Astrocyte (in vitro differentiated cells and primary cell): ENCODE measurements at regions not wholly inside any gene's neighbourhood (a gene's known extent, or its start where the extent isn't known, plus 50 kb on each side); places are given as distances from the start of the nearest gene placed in this dataset.

Source experiments
- DNase-seq: peaks from one replicate; pipeline ENCODE4 v3.0.0-alpha.2; 2010; ENCODE audit warnings: low read depth
- FAIRE-seq: peaks from 2 replicates; lab custom pipeline; 2011; peaks lifted over from hg19 to GRCh38; lab: Jason Lieb, UNC
- H2AFZ ChIP-seq: 2 replicates; pipeline ENCODE4 v1.6.0; 2012; ENCODE audit warnings: low read depth, low read length, inconsistent platforms
- H3K27ac ChIP-seq: 2 replicates; pipeline ENCODE4 v1.5.1; 2011; ENCODE audit warnings: low read depth, low read length, inconsistent platforms
- H3K27me3 ChIP-seq: 2 replicates; pipeline ENCODE4 v1.6.0; 2011; ENCODE audit warnings: low read length, inconsistent platforms; ENCODE audit not compliant: insufficient read depth
- H3K36me3 ChIP-seq: 2 replicates; pipeline ENCODE4 v1.5.1; 2011; ENCODE audit warnings: low read length, inconsistent platforms; ENCODE audit not compliant: insufficient read depth
- H3K4me1 ChIP-seq: 2 replicates; pipeline ENCODE4 v1.5.1; 2011; ENCODE audit warnings: low read length, inconsistent platforms; ENCODE audit not compliant: insufficient read depth
- H3K4me2 ChIP-seq: 2 replicates; pipeline ENCODE4 v1.6.0; 2012; ENCODE audit warnings: low read length, inconsistent platforms
- H3K4me3 ChIP-seq: 2 replicates; pipeline ENCODE4 v1.5.1; 2011; ENCODE audit warnings: low read depth, mild to moderate bottlenecking, low read length, inconsistent platforms; ENCODE audit not compliant: insufficient read depth
- H3K79me2 ChIP-seq: 2 replicates; pipeline ENCODE4 v1.6.0; 2012; ENCODE audit warnings: mild to moderate bottlenecking, low read length, inconsistent platforms; ENCODE audit not compliant: insufficient read depth
- H3K9ac ChIP-seq: 2 replicates; pipeline ENCODE4 v1.6.0; 2012; ENCODE audit warnings: mild to moderate bottlenecking, low read length, inconsistent platforms
- H3K9me3 ChIP-seq: 2 replicates; pipeline ENCODE4 v1.5.1; 2012; ENCODE audit warnings: low read depth, mild to moderate bottlenecking, low read length, inconsistent platforms; ENCODE audit not compliant: insufficient read depth
- H4K20me1 ChIP-seq: 2 replicates; pipeline ENCODE4 v1.6.0; 2012; ENCODE audit warnings: low read length, inconsistent platforms; ENCODE audit not compliant: insufficient read depth
- H3K27ac Mint-ChIP-seq: one replicate; pipeline ENCODE4 v1.8.0; 2021; ENCODE audit warnings: mild to moderate bottlenecking, mixed read lengths; ENCODE audit not compliant: unreplicated experiment
- H3K27me3 Mint-ChIP-seq: one replicate; pipeline ENCODE4 v1.8.0; 2021; ENCODE audit warnings: low read depth, mixed read lengths; ENCODE audit not compliant: unreplicated experiment
- H3K36me3 Mint-ChIP-seq: one replicate; pipeline ENCODE4 v1.8.0; 2021; ENCODE audit warnings: low read depth, mixed read lengths; ENCODE audit not compliant: unreplicated experiment
- H3K4me1 Mint-ChIP-seq: one replicate; pipeline ENCODE4 v1.8.0; 2021; ENCODE audit warnings: low read depth, mixed read lengths; ENCODE audit not compliant: unreplicated experiment
- H3K4me3 Mint-ChIP-seq: one replicate; pipeline ENCODE4 v1.8.0; 2021; ENCODE audit warnings: mild to moderate bottlenecking, moderate library complexity, mixed read lengths; ENCODE audit not compliant: unreplicated experiment
- H3K9me3 Mint-ChIP-seq: one replicate; pipeline ENCODE4 v1.8.0; 2021; ENCODE audit warnings: mild to moderate bottlenecking, mixed read lengths; ENCODE audit not compliant: unreplicated experiment
- CTCF ChIP-seq: IDR thresholded peaks from 2 replicates; pipeline ENCODE4 v1.5.1; 2011; ENCODE audit warnings: low read depth, mild to moderate bottlenecking, inconsistent platforms, low read length, moderate library complexity; ENCODE audit not compliant: insufficient read depth
- EZH2 ChIP-seq: IDR thresholded peaks from 2 replicates; pipeline ENCODE4 v1.6.1; 2012; ENCODE audit warnings: mild to moderate bottlenecking, low read length, inconsistent platforms; ENCODE audit not compliant: insufficient read depth

- H3K36me3 ChIP-seq, result no peaks in the 10 kb centered on the region
- H3K4me3 Mint-ChIP-seq, result no peak overlapping the region
- no peak overlapping the region for H3K27ac Mint-ChIP-seq
- H3K27me3 ChIP-seq, result no peaks in the 10 kb centered on the region
- peaks cover 4% of the 10 kb centered on the region for H3K9me3 Mint-ChIP-seq
- no peaks in the 10 kb centered on the region for H3K4me1 ChIP-seq
- H3K9ac ChIP-seq, result no peak overlapping the region
- H3K9me3 ChIP-seq, result no peaks in the 10 kb centered on the region
- no peaks in the 10 kb centered on the region for H3K79me2 ChIP-seq
- no peak overlapping the region for H3K4me2 ChIP-seq
- H3K27me3 Mint-ChIP-seq, result no peaks in the 10 kb centered on the region
- no peaks in the 10 kb centered on the region for H4K20me1 ChIP-seq
- no peaks in the 10 kb centered on the region for H3K4me1 Mint-ChIP-seq
- no peak overlapping the region for H3K27ac ChIP-seq
- FAIRE-seq (no peak), DNase-seq (no peak)
- H3K36me3 Mint-ChIP-seq, result no peaks in the 10 kb centered on the region
- H2AFZ ChIP-seq, result no peak overlapping the region
- H3K4me3 ChIP-seq, result no peak overlapping the region
- TF ChIP-seq CTCF (no peak), EZH2 (no peak)
Measured at GRCh38 chr20:55586610-55587009, 418.7 kb downstream of the CBLN4 start.

- H3K27ac ChIP-seq, result no peak overlapping the region
- H3K4me1 Mint-ChIP-seq, result no peaks in the 10 kb centered on the region
- no peak overlapping the region for H3K4me3 ChIP-seq
- H3K27me3 Mint-ChIP-seq, result no peaks in the 10 kb centered on the region
- no peak for TF ChIP-seq CTCF
- TF ChIP-seq EZH2, result no peak
- H3K4me3 Mint-ChIP-seq, result no peak overlapping the region
- DNase-seq (no peak), FAIRE-seq (no peak)
- no peak overlapping the region for H3K4me2 ChIP-seq
- H4K20me1 ChIP-seq, result no peaks in the 10 kb centered on the region
- H3K27ac Mint-ChIP-seq, result no peak overlapping the region
- peaks cover 2% of the 10 kb centered on the region for H3K9me3 Mint-ChIP-seq
- H3K9me3 ChIP-seq, result no peaks in the 10 kb centered on the region
- H3K27me3 ChIP-seq, result no peaks in the 10 kb centered on the region
- H3K79me2 ChIP-seq, result no peaks in the 10 kb centered on the region
- no peaks in the 10 kb centered on the region for H3K36me3 ChIP-seq
- H3K9ac ChIP-seq, result no peak overlapping the region
- H3K4me1 ChIP-seq, result no peaks in the 10 kb centered on the region
- H3K36me3 Mint-ChIP-seq, result no peaks in the 10 kb centered on the region
- H2AFZ ChIP-seq, result no peak overlapping the region
Measured at GRCh38 chr20:55584964-55585363, 420.4 kb downstream of the CBLN4 start.

- no peaks in the 10 kb centered on the region for H3K4me1 ChIP-seq
- FAIRE-seq (no peak), DNase-seq (no peak)
- H3K4me3 Mint-ChIP-seq, result no peak overlapping the region
- TF ChIP-seq EZH2 (no peak), CTCF (no peak)
- no peak overlapping the region for H3K4me3 ChIP-seq
- H3K27ac Mint-ChIP-seq, result no peak overlapping the region
- no peaks in the 10 kb centered on the region for H3K36me3 Mint-ChIP-seq
- no peak overlapping the region for H3K27ac ChIP-seq
- H3K27me3 ChIP-seq, result no peaks in the 10 kb centered on the region
- no peak overlapping the region for H2AFZ ChIP-seq
- H4K20me1 ChIP-seq, result no peaks in the 10 kb centered on the region
- H3K9me3 Mint-ChIP-seq, result peaks cover 2% of the 10 kb centered on the region
- no peaks in the 10 kb centered on the region for H3K9me3 ChIP-seq
- H3K4me1 Mint-ChIP-seq, result no peaks in the 10 kb centered on the region
- no peaks in the 10 kb centered on the region for H3K27me3 Mint-ChIP-seq
- no peak overlapping the region for H3K9ac ChIP-seq
- no peaks in the 10 kb centered on the region for H3K36me3 ChIP-seq
- H3K79me2 ChIP-seq, result no peaks in the 10 kb centered on the region
- no peak overlapping the region for H3K4me2 ChIP-seq
Measured at GRCh38 chr20:55584307-55584706, 421.0 kb downstream of the CBLN4 start.
